Hematopoietic multipotent progenitor cell treated with erythropoietin and hydrocortisone succinate and interleukin-3 and kit ligand, for 8 days (in vitro differentiated cells): ENCODE measurements at regions not wholly inside any gene's neighbourhood (a gene's known extent, or its start where the extent isn't known, plus 50 kb on each side); places are given as distances from the start of the nearest gene placed in this dataset.
"Not testable (repeated sequence)": the region's sequence is repeated elsewhere in the genome, so short reads cannot be mapped to it uniquely, and the experiment has no call there.

Experiments
- DNase-seq: peaks from one replicate; pipeline ENCODE4 v3.0.0-alpha.2; 2015

DNA sequence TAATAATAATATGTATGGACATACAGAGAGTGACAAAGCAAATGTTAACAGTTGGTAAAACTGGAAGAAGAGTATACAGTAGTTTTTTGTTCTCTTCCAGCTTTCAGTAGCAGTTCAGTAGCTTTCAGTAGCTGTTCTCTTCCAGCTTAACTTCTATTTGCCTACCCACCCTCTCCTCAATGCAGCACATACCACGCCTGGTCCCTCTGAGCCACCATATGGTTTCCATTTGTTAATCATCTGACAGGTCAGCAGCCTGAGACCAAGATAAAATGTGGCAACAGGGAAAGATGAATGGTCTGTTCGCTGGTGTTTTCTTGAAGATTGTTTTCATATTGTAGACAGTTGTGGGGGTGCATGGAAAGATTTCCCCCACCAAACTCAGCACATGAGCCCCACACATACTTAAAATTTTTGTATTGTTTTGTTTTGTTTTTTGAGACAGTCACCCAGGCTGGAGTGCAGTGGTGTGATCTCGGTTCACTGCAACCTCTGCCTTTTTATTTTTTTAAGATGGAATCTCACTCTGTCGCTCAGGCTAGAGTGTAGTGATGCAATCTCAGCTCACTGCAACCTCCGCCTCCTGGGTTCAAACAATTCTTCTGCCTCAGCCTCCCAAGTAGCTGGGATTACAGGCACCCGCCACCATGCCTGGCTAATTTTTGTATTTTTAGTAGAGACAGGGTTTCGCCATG, 56.8 kb downstream of the ATP6V0E2 start:
- DNase-seq: not testable (repeated sequence)

- DNase-seq: not testable (repeated sequence)
Observed at GRCh38 chr7:149933776-149934175, 60.0 kb downstream of the ATP6V0E2 start.

DNA sequence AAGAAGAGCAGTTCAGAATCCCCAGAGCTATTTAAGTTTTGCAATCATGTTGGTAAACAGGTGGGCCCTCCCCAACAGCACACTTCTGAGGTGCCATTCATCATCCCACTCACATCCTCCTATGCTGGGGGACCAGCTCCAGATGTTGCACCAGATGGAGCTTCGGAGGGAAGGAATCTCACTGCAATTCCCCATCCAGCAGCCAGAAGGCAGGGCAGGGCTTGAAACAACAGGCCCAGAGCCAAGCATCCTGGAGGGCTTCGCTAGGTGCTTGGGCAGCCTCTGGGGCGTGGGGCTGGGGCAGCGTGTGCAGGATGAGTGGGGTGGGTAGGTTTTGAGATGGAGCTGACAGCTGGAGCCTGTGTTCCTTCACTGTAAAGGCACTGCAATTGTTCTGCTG, 73.6 kb downstream of the ATP6V0E2 start:
- DNase-seq: not testable (repeated sequence)

GRCh38 chr7:149948444-149948843, 74.7 kb downstream of the ATP6V0E2 start:
- not testable (repeated sequence) for DNase-seq

DNA sequence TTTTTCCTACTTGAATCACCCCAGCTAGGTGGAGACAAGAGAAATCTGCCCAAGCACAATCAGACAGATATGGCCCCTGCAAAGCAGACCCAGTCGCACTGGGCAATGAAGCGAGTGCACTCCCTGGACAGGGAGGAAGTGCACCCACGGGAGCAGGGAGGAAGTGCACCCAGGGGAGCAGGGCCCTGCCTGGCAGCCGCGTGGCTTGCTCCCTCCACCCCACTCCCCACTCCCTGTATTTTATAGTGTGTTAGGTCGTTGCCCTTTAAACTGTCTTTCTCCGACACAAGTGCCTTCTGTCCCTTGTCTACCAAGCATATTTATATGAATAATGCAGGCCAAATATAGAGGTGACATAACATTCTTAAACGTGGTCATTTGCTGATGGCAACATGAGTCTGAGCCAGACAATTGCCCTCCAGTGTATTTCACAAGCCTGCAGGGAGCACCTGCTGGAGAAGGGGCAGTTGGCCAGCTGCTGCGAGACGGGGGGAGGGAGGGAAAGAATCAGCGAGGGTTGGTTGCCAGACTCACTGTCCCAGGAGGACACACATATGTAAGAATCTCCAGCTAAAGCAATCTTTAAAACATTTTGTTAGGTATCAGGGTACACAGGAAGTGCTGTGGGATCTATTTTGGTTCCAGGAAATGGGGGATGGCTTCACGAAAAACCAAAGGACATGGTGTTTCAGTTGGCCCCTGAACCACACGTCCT, 76.3 kb downstream of the ATP6V0E2 start:
- not testable (repeated sequence) for DNase-seq

- DNase-seq: not testable (repeated sequence)
Observed at GRCh38 chr7:149950578-149950924, 76.8 kb downstream of the ATP6V0E2 start.

- DNase-seq: not testable (repeated sequence)
Observed at GRCh38 chr7:149951579-149951978, 77.8 kb downstream of the ATP6V0E2 start.

DNA sequence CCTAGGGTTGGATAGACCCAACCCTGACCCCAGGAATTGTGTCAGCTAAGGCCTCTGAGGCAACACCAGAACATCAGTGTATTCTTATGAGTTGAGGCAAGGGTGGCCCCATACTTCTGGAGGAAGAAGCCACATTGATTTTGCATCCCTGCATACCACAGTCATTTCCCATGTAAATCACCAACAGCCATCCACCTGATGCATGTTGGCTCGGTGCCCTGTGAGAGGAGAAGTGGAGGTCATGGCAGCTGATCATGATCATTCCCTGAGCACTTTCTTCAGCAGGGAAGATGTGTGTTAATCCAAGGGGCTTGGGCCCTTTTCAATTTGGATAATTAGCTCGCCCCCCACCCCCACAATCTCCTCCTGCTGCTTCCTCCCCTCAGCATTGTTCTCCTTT, 85.1 kb downstream of the ATP6V0E2 start:
- not testable (repeated sequence) for DNase-seq

- not testable (repeated sequence) for DNase-seq
Observed at GRCh38 chr7:149960863-149961262, 87.1 kb downstream of the ATP6V0E2 start.

GRCh38 chr7:149961878-149962277, 88.1 kb downstream of the ATP6V0E2 start:
- not testable (repeated sequence) for DNase-seq

DNA sequence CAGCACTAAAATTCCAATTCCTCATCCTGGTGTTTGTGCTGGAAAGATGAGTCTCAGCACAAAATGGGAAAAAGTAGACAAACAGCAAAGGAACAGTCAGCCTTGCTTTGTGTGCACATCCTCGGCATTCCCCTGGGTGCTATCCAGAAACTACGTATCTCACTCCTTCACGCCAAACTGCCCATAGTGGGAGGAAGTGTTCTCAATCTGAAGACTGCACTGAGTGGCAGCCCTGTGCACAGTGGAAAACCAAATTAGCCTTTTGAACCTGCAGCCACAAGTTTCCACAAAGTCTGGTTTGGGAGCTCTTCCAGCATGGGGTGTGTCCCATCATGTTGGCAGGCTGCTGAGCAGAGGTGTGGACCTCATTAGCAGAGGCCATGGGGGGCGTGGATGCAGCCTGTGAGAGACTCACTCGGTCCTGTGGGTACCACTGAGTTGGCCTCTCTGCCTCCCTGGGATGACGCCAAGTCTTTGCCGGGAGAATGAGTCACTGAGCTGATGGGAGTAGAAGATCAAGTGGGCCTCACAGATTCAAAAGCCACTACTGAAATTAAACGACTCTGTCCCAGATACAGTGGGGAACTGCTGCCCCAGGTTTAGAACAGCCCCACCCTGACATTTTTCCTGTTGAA, 89.0 kb downstream of the ATP6V0E2 start:
- DNase-seq: not testable (repeated sequence)

DNA sequence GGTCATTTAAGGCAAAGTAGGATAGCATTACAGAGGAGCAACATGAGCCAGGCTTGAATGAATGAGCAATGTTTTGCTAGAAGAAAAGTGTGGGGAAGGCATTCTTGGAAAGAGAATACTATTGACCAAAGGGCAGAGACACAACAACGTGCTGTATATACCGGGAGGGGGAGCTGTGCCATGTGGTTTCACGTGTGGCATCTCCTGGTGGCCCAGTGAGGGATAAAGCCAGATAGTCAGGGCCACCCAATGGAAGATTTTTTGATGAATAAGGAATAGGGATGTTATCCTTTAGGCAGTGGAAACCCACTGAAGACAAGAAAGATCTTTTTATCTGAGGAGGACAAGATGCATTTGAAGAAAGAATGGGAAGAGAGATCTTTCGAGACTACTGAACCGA, 90.2 kb downstream of the ATP6V0E2 start:
- not testable (repeated sequence) for DNase-seq

DNA sequence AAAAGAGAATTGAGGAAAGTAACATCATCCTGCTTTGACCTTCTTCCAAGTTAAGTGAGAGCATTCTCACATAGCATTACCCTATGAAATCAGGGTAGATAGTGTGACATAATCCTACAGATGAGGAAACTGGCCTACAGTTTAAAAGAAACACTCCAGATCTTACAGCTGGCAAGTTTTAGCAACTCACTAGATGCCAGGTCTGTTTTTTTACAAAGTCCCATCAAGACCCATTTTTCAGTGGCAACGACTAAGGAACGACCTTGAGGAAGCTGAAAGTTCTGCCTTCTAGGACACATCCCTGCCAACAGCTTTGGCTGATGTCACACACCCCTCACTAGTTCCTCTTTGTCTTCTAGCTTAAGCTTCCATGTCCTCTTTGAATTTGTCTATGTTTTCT, 92.7 kb downstream of the ATP6V0E2 start:
- not testable (repeated sequence) for DNase-seq

DNA sequence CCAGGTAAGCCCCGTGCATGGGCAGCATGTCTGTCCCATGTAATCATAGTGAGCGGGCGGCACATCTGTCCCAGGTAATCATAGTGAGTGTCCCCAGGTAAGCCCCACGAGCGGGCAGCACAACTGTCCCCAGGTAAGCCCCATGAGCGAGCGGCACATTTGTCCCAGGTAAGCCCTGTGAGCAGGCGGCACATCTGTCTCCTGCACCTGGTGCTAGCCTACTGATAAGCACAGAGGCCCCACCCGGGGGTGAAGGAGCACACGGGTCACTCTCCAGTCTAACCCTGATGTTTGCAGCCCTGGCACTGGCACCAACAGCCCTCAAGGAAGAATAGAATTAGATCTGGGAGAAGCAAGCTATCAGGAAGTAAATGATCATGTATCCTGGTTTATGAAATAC, 99.2 kb downstream of the ATP6V0E2 start:
- not testable (repeated sequence) for DNase-seq

GRCh38 chr7:149973681-149974080, 99.9 kb downstream of the ATP6V0E2 start:
- DNase-seq: not testable (repeated sequence)

GRCh38 chr7:149975608-149976007, 101.8 kb downstream of the ATP6V0E2 start:
- not testable (repeated sequence) for DNase-seq

DNA sequence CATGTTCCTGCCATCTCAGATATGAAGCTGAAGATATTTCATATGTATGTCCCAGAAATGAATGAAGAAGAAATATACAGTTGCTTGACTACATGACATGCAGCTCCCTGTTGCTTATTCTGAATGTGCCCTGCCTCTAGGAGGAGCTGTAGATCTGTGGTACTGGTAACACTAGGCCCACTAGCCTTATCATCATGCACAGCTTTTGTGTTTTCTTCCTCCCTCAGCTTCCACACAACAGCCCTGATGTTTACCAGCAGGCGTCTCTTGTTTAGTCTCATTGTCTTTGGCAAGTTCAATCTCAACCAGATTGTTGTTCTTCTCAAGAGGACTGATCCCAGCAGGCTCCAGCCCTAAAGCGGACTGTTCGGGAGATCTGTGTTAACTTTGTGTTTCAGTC, 104.8 kb downstream of the ATP6V0E2 start:
- peak; percentile 1 for DNase-seq

DNA sequence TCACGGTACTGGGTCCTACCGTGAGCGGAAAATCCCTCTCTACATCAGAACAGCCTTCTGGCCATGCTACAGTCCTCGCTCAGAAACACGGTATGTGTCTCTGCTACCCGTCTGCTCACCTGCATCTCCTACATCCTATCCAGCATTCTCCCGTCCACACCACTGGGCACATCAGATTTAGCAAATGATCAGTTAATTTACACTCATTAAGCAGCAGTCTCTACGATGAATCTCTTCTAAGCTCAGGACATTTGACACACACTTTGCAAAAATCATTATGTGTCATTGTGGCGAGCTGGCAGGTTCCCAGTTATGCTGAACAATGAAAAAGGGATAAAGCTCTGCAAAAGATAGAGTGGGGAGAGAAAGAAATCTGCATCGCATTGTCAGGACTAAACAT, 105.2 kb downstream of the ATP6V0E2 start:
- DNase-seq: not testable (repeated sequence)

DNA sequence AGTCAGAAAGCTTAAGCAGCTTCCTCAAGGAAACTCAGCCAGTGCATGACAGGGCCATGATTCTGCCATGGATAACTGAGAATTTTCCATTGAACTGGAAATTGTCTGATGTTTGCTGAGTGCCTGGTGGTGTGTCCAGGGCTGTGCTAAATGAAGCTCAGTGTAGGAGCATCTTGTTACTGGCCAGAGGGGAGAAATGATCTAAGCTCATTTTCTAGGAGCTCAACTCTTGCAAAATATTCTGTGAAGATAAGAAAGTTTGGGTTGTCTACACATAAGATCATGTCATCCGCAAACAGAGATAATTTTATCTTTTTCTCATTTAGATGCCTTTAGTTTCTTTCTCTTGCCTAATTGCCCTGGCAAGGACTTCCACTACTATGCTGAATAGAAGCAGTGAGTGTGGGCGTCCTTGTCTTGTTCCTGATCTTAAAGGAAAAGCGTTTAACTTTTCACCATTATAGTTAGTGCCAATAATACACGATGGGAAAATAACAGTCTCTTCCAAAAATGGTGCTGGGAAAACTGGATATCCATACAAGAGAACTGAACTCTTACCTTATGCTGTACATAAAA, 108.9 kb downstream of the ATP6V0E2 start:
- DNase-seq: not testable (repeated sequence)

- DNase-seq: not testable (repeated sequence)
Observed at GRCh38 chr7:149986866-149987265, 113.1 kb downstream of the ATP6V0E2 start.

GRCh38 chr7:149991652-149992302, 118.0 kb downstream of the ATP6V0E2 start:
- DNase-seq: not testable (repeated sequence)

DNA sequence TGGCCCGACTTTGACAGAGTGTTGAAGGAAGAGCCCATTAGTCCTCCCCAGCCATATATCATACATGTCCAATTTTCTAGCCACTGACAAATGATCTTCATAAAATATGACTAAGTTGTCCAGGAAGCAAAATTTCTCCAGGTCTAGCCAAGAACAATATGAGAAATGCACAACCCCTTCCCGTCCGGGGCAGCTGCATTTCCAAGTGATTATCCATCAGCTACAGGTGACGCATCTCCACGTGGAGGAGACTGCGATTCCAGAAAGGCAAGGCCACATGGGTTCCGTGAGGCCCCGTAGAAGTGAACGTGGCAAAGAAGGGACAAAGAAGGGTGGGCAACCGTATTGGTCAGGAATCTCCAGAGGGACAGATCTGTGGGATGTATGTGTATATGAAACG, 118.6 kb downstream of the ATP6V0E2 start:
- not testable (repeated sequence) for DNase-seq
